Fibroblast of the aortic adventitia (primary cell): ENCODE measurements at regions not wholly inside any gene's neighbourhood (a gene's known extent, or its start where the extent isn't known, plus 50 kb on each side); places are given as distances from the start of the nearest gene placed in this dataset.

Experiments used
- DNase-seq: peaks from one replicate; pipeline ENCODE4 v3.0.0-alpha.2; 2010; ENCODE audit warnings: low read depth
- H3K4me3 ChIP-seq: 2 replicates; pipeline ENCODE4 v1.5.1; 2011; ENCODE audit warnings: low read depth, mild to moderate bottlenecking, control low read depth, low read length, moderate library complexity
- TF ChIP-seq, protein P1 (sequence below): IDR thresholded peaks from 2 replicates; pipeline ENCODE4 v1.5.1; 2011; ENCODE audit warnings: mild to moderate bottlenecking, low read length, control low read depth, inconsistent platforms; ENCODE audit not compliant: insufficient read depth

DNA sequence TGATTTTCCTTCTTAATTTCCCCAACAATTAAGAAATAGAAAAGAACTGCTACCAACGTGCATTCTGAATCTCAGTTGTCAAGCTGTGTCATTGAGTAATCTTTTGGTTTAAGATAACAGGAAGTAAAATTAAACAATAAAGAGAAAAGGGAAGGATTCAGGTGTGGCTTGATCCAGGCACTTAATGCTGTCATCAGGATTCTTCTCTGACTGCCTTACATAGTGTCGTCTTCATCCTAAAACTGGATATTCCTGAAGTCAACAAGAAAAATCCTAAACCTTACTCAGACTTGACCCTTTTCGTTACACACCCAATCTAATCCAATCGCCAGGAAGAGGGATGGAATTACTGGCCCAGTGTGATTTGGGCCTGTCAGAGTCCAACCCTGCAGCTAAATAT lies 443.8 kb downstream of the MED13L start:
- H3K4me3 ChIP-seq, result no peak overlapping the region
- TF ChIP-seq, protein P1, sequence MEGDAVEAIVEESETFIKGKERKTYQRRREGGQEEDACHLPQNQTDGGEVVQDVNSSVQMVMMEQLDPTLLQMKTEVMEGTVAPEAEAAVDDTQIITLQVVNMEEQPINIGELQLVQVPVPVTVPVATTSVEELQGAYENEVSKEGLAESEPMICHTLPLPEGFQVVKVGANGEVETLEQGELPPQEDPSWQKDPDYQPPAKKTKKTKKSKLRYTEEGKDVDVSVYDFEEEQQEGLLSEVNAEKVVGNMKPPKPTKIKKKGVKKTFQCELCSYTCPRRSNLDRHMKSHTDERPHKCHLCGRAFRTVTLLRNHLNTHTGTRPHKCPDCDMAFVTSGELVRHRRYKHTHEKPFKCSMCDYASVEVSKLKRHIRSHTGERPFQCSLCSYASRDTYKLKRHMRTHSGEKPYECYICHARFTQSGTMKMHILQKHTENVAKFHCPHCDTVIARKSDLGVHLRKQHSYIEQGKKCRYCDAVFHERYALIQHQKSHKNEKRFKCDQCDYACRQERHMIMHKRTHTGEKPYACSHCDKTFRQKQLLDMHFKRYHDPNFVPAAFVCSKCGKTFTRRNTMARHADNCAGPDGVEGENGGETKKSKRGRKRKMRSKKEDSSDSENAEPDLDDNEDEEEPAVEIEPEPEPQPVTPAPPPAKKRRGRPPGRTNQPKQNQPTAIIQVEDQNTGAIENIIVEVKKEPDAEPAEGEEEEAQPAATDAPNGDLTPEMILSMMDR, result no peak
- no peak for DNase-seq

DNA sequence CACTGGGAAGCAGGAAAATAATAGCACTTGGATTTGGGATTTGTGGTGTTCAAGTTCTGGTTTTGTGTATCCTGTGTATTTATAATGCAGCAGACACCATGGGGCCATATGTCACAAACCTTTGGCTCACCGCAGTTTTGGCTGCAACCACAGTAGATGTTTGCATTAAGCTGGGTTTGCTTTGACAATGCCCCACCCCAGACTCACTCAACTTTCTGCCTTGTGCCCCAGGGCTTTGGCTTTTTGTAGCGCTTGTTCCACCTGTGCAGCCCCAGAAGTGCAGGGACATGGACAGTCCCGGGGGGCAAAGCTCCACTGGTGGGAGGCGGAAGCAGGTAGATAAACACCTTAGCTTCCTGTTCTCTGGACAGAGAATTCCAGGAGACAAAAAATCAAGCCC lies 446.9 kb downstream of the MED13L start:
- DNase-seq, result no peak
- H3K4me3 ChIP-seq, result no peak overlapping the region
- TF ChIP-seq, protein P1, result no peak

DNA sequence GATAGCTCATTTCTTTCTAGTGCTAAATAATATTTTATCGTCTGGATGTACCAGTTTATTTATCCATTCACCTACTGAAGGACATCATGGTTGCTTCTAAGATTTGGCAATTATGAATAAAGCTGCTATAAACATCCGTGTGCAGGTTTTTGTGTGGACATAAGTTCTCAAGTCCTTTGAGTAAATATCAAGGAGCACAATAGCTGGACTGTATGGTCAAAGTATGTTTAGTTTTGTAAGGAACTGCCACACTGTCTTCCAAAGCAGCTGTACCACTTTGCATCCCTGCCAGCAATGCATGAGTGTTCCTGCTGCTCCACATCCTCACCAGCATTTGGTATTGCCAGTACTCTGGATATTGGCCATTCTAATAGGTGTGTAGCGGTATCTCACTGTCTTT lies 447.4 kb downstream of the MED13L start:
- TF ChIP-seq, protein P1, result no peak
- H3K4me3 ChIP-seq, result no peak overlapping the region
- DNase-seq, result no peak

DNA sequence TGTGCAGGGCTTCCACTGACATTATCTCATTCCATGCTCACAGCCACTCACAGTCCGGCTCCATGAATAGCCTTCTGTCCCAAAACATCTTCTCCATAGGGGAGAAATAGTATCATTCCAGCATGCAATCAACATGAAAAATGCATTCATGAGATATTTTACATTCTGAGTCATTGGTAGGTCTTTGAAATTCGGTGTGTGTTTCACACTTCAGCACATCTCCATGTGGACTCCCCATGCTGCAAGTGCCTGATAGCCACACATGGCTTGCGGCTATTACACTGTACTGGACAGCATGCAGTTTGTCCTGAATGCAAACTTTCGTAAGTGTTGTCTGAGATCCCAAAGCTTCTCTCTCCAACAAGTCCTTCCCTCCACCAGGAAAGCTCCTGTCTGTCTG lies 449.3 kb downstream of the MED13L start:
- TF ChIP-seq, protein P1, result no peak
- DNase-seq, result no peak
- no peak overlapping the region for H3K4me3 ChIP-seq

DNA sequence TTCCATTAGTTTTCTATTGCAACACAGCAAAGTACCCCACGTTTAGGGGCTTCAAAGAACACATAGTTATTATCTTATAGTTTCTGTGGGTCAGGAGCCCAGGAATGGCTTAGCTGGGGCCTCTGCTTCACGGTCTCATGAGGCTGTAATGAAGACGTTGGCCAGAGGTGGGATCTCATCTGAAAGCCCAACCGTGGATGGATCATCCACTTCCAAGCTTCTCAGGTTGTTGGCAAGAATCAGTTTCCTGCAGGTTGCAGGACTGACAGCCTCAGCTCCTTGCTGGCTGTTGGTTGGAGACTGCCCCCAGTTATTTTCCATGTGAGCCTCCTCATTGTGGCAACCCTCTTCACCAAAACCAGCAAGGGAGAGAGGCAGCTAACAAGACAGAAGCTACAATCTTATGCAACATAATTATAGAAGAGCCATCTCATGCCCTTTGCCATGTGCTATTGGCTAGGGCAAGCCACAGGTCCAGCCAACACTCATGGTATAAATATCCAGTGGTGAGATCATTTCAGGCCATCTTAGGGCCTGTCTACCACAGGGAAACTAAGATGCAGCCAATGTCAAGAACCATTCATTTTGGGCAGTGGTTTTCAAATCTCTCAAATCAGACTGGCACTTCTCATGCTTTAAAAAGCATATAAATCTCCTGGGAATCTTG lies 452.4 kb downstream of the MED13L start:
- no peak overlapping the region for H3K4me3 ChIP-seq
- TF ChIP-seq, protein P1, result no peak
- DNase-seq, result no peak

DNA sequence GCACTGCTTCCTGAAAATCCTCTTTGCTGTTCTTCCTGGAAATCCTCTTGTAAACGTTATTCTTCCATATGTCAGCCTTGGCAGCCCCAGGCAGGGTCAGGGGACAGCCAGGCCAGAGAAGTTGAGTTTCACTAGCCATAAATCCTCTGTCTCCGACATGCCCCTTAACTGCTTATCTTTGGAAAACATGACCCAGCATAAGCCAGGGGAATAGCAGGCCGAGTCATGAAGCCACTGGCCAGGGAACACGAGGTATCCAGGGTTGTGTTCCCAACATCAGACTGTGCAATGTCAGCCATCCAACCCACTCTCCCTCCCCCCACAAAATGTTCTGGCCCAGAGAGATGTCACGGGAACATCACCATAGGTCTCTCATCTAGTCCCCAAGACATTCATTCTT lies 453.9 kb downstream of the MED13L start:
- no peak for DNase-seq
- H3K4me3 ChIP-seq, result no peak overlapping the region
- TF ChIP-seq, protein P1, result no peak

DNA sequence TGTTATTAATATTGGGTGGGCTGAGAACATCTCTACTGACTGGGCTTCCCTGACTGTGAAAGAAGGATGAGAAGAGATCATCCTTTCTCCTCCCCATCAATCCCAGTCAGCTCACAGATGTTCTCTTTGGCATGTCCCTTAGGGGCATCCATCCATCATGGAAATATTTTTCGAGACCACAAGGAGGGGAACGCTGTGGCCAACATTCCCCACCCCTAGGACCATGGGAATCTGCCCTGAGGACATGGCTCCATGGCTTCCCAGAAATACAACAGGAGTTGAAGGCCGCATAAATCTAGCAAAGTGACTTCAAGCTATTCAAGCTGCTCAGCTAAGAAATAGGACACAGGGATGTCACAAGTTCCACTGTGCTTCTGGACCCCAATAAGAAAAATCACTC lies 456.8 kb downstream of the MED13L start:
- H3K4me3 ChIP-seq, result no peak overlapping the region
- no peak for DNase-seq
- TF ChIP-seq, protein P1, result no peak
